Ovary (tissue), 3 donors: ENCODE measurements at regions not wholly inside any gene's neighbourhood (a gene's known extent, or its start where the extent isn't known, plus 50 kb on each side); places are given as distances from the start of the nearest gene placed in this dataset.
"Not testable (repeated sequence)": the region's sequence is repeated elsewhere in the genome, so short reads cannot be mapped to it uniquely, and the experiment has no call there.

ENCODE experiments used
- EP300 ChIP-seq: sonication (generic); formaldehyde crosslinking; IDR thresholded peaks from one replicate; pipeline ENCODE4 v1.6.1; 2017; ENCODE audit warnings: antibody characterized with exemption
- POLR2A ChIP-seq: fragments of 450-650 bp; IDR thresholded peaks from one replicate; pipeline ENCODE4 v1.6.1; 2017; ENCODE audit warnings: antibody characterized with exemption, mild to moderate bottlenecking, moderate library complexity
- TF ChIP-seq, protein P1 (sequence below), 3 donors: fragments of 450-650 bp in 2 of 3; fragments of 200-600 bp in 1 of 3; IDR thresholded peaks; one replicate each; pipeline versions ENCODE4 v1.5.1 to v1.8.0; 2016 to 2022; ENCODE audit warnings: antibody characterized with exemption in 3 of 3, mild to moderate bottlenecking in 1 of 3
- donor health status: DM: no; HTN: no; CAD: no.

DNA sequence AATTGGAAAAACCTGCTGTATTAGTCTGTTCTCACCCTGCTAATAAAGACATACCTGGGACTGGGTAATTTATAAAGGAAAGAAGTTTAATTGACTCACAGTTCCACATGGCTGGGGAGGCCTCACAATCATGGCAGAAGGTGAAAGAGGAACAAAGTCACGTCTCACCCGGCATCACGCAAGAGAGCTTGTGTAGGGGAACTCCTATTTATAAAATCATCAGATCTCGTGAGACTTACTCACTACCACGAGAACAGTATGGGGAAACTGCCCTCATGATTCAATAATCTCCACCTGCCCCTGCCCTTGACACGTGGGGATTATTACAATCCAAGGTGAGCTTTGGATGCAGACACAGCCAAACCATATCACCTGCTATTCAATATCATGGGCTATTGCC, 799.1 kb upstream of the HTR2C start:
- TF ChIP-seq, protein P1, sequence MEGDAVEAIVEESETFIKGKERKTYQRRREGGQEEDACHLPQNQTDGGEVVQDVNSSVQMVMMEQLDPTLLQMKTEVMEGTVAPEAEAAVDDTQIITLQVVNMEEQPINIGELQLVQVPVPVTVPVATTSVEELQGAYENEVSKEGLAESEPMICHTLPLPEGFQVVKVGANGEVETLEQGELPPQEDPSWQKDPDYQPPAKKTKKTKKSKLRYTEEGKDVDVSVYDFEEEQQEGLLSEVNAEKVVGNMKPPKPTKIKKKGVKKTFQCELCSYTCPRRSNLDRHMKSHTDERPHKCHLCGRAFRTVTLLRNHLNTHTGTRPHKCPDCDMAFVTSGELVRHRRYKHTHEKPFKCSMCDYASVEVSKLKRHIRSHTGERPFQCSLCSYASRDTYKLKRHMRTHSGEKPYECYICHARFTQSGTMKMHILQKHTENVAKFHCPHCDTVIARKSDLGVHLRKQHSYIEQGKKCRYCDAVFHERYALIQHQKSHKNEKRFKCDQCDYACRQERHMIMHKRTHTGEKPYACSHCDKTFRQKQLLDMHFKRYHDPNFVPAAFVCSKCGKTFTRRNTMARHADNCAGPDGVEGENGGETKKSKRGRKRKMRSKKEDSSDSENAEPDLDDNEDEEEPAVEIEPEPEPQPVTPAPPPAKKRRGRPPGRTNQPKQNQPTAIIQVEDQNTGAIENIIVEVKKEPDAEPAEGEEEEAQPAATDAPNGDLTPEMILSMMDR (IDR thresholded peaks at IDR 0.05): not testable (repeated sequence)
- TF ChIP-seq EP300, POLR2A: not testable (repeated sequence)
